ENCODE measurements at regions not wholly inside any gene's neighbourhood (a gene's known extent, or its start where the extent isn't known, plus 50 kb on each side); places are given as distances from the start of the nearest gene placed in this dataset.

GRCh38 chr7:81025360-81025759, 106.5 kb upstream of the SEMA3C start:
- TF ChIP-seq ATF3 (CRISPR knock-in tag; IDR thresholded peaks at IDR 0.05): no peak
- no peak for TF ChIP-seq CTCF (CRISPR knock-in tag; IDR thresholded peaks at IDR 0.05)
- no peak for TF ChIP-seq U2AF2 (IDR thresholded peaks at IDR 0.05; ENCODE audit: low read depth, low read length)
- TF ChIP-seq RAD51 (IDR thresholded peaks at IDR 0.05; ENCODE audit: borderline replicate concordance): no peak
- no peak for TF ChIP-seq IRF2 (CRISPR knock-in tag; IDR thresholded peaks at IDR 0.05)
- no peak for TF ChIP-seq IRF1 (CRISPR knock-in tag; IDR thresholded peaks at IDR 0.05; ENCODE audit: low read depth)

All from HepG2 (cell line).